ENCODE measurements at regions not wholly inside any gene's neighbourhood (a gene's known extent, or its start where the extent isn't known, plus 50 kb on each side); places are given as distances from the start of the nearest gene placed in this dataset.

DNA sequence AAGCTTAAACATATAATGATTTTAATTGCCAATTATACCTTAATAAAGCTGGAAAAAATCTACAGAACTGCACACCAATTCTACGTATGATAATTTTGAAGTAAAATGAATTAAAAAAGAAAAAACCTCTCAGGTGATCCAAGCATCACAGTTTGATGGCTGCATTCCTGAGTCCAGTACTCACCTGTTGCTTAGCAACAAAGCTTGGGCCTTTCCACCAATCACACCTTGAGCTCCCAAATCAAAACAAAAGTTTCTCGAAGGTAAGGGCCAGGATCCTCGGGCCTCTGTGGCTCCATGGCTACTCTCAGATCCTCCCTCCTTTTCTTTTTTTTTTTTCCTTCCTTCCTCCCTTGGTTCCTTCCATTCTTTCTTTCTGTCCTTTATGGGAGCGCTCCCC is 137.2 kb upstream of the PCBD1 start:
- TF ChIP-seq EZH2 (IDR thresholded peaks at IDR 0.05; ENCODE audit: low read depth), result no peak
- TF ChIP-seq, protein P1, sequence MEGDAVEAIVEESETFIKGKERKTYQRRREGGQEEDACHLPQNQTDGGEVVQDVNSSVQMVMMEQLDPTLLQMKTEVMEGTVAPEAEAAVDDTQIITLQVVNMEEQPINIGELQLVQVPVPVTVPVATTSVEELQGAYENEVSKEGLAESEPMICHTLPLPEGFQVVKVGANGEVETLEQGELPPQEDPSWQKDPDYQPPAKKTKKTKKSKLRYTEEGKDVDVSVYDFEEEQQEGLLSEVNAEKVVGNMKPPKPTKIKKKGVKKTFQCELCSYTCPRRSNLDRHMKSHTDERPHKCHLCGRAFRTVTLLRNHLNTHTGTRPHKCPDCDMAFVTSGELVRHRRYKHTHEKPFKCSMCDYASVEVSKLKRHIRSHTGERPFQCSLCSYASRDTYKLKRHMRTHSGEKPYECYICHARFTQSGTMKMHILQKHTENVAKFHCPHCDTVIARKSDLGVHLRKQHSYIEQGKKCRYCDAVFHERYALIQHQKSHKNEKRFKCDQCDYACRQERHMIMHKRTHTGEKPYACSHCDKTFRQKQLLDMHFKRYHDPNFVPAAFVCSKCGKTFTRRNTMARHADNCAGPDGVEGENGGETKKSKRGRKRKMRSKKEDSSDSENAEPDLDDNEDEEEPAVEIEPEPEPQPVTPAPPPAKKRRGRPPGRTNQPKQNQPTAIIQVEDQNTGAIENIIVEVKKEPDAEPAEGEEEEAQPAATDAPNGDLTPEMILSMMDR (conservative IDR thresholded peaks at IDR 0.05), result no peak
